VCaP (cell line): ENCODE measurements at regions not wholly inside any gene's neighbourhood (a gene's known extent, or its start where the extent isn't known, plus 50 kb on each side); places are given as distances from the start of the nearest gene placed in this dataset.

ENCODE experiments used
- H3K27ac ChIP-seq: fragments of 450-650 bp; 2 replicates; pipeline ENCODE4 v1.5.1; 2017
- CTCF ChIP-seq: fragments of 450-650 bp; conservative IDR thresholded peaks from 2 replicates; pipeline ENCODE4 v1.5.1; 2017; ENCODE audit warnings: mild to moderate bottlenecking, moderate library complexity

- no peak overlapping the region for H3K27ac ChIP-seq
- TF ChIP-seq CTCF: no peak
Measured at GRCh38 chr11:81373986-81374385, 1359.7 kb downstream of the FAM181B start.

- no peak for TF ChIP-seq CTCF
- no peak overlapping the region for H3K27ac ChIP-seq
Measured at GRCh38 chr11:81368192-81368591, 1365.5 kb downstream of the FAM181B start.

- no peak overlapping the region for H3K27ac ChIP-seq
- TF ChIP-seq CTCF: no peak
Measured at GRCh38 chr11:81365496-81365895, 1368.2 kb downstream of the FAM181B start.

- TF ChIP-seq CTCF: no peak
Measured at GRCh38 chr11:81359476-81359875, 1374.2 kb downstream of the FAM181B start.

GRCh38 chr11:81345609-81346008 lies 1388.1 kb downstream of the FAM181B start:
- no peak overlapping the region for H3K27ac ChIP-seq
- TF ChIP-seq CTCF: no peak

More at GRCh38 chr11:81359476-81359875, 1374.2 kb downstream of the FAM181B start:
- no peak overlapping the region for H3K27ac ChIP-seq

- no peak overlapping the region for H3K27ac ChIP-seq
- TF ChIP-seq CTCF: no peak
Measured at GRCh38 chr11:81342966-81343365, 1390.7 kb downstream of the FAM181B start.

GRCh38 chr11:81340225-81340624 lies 1393.4 kb downstream of the FAM181B start:
- no peak overlapping the region for H3K27ac ChIP-seq
- no peak for TF ChIP-seq CTCF

- no peak for TF ChIP-seq CTCF
- no peak overlapping the region for H3K27ac ChIP-seq
Measured at GRCh38 chr11:81339521-81339920, 1394.1 kb downstream of the FAM181B start.
